Thoracic aorta (tissue), 2 donors: ENCODE measurements at regions not wholly inside any gene's neighbourhood (a gene's known extent, or its start where the extent isn't known, plus 50 kb on each side); places are given as distances from the start of the nearest gene placed in this dataset.
"Not testable (repeated sequence)": the region's sequence is repeated elsewhere in the genome, so short reads cannot be mapped to it uniquely, and the experiment has no call there.

Source experiments
- ATAC-seq: fragments of 150-250 bp; one replicate; pipeline ENCODE4 v1.8.0; 2017; ENCODE audit warnings: low read depth; ENCODE audit not compliant: insufficient number of reproducible peaks, low FRiP score
- DNase-seq: peaks from one replicate; pipeline ENCODE4 v3.0.0-alpha.2; 2020; ENCODE audit warnings: low spot score
- H3K27ac ChIP-seq, 2 donors: fragments of 200-600 bp; sonication (generic); 1 replicate in 1 of 2; 2 replicates in 1 of 2; pipeline ENCODE4 v1.5.1; 2016; ENCODE audit warnings: mild to moderate bottlenecking in 2 of 2, moderate library complexity in 2 of 2
- H3K27me3 ChIP-seq: fragments of 200-600 bp; sonication (generic); replicated peaks from 2 replicates; pipeline ENCODE4 v1.6.0; 2016; ENCODE audit warnings: mild to moderate bottlenecking; ENCODE audit not compliant: insufficient read depth
- H3K36me3 ChIP-seq: fragments of 200-600 bp; sonication (generic); one replicate; pipeline ENCODE4 v1.5.1; 2016
- H3K4me1 ChIP-seq, 2 donors: fragments of 200-600 bp; sonication (generic); 1 replicate in 1 of 2; 2 replicates in 1 of 2; pipeline versions ENCODE4 v1.5.1 to v1.6.0; 2016; ENCODE audit warnings: low read depth in 2 of 2, mild to moderate bottlenecking in 1 of 2; ENCODE audit not compliant: control insufficient read depth in 1 of 2
- H3K4me3 ChIP-seq: fragments of 200-600 bp; sonication (generic); 2 replicates; pipeline ENCODE4 v1.5.1; 2016; ENCODE audit warnings: mild to moderate bottlenecking
- H3K9me3 ChIP-seq: fragments of 200-600 bp; sonication (generic); 2 replicates; pipeline ENCODE4 v1.5.1; 2016
- TF ChIP-seq, protein P1 (sequence below): fragments of 200-600 bp; sonication (generic); IDR thresholded peaks from one replicate; pipeline ENCODE4 v1.5.1; 2019; ENCODE audit warnings: antibody characterized with exemption

- TF ChIP-seq, protein P1, sequence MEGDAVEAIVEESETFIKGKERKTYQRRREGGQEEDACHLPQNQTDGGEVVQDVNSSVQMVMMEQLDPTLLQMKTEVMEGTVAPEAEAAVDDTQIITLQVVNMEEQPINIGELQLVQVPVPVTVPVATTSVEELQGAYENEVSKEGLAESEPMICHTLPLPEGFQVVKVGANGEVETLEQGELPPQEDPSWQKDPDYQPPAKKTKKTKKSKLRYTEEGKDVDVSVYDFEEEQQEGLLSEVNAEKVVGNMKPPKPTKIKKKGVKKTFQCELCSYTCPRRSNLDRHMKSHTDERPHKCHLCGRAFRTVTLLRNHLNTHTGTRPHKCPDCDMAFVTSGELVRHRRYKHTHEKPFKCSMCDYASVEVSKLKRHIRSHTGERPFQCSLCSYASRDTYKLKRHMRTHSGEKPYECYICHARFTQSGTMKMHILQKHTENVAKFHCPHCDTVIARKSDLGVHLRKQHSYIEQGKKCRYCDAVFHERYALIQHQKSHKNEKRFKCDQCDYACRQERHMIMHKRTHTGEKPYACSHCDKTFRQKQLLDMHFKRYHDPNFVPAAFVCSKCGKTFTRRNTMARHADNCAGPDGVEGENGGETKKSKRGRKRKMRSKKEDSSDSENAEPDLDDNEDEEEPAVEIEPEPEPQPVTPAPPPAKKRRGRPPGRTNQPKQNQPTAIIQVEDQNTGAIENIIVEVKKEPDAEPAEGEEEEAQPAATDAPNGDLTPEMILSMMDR = no peak
- no peak for DNase-seq
These were observed 79.0 kb upstream of the CDH7 start for GRCh38 chr18:65671621-65672415.

GRCh38 chr18:65670145-65670544 is 80.7 kb upstream of the CDH7 start:
- DNase-seq, H3K36me3 ChIP-seq, H3K9me3 ChIP-seq, H3K4me3 ChIP-seq, ATAC-seq, H3K4me1 ChIP-seq, H3K27ac ChIP-seq, H3K27me3 ChIP-seq: not testable (repeated sequence)

More at GRCh38 chr18:65671621-65672415, 79.0 kb upstream of the CDH7 start:
- H3K27me3 ChIP-seq = no peaks in the 10 kb centered on the region
- no peak for ATAC-seq
- no peak overlapping the region for H3K27ac ChIP-seq
- H3K36me3 ChIP-seq = no peaks in the 10 kb centered on the region
- no peak overlapping the region for H3K4me3 ChIP-seq
- no peaks in the 10 kb centered on the region for H3K9me3 ChIP-seq
- H3K4me1 ChIP-seq = no peaks in the 10 kb centered on the region

GRCh38 chr18:65661391-65661790 is 89.4 kb upstream of the CDH7 start:
- no peaks in the 10 kb centered on the region for H3K9me3 ChIP-seq
- TF ChIP-seq, protein P1 = no peak
- no peak for ATAC-seq
- H3K4me1 ChIP-seq = no peaks in the 10 kb centered on the region
- H3K27me3 ChIP-seq = no peaks in the 10 kb centered on the region
- no peak for DNase-seq
- H3K36me3 ChIP-seq = no peaks in the 10 kb centered on the region
- no peak overlapping the region for H3K27ac ChIP-seq
- H3K4me3 ChIP-seq = no peak overlapping the region

GRCh38 chr18:65659912-65660311 is 90.9 kb upstream of the CDH7 start:
- no peaks in the 10 kb centered on the region for H3K9me3 ChIP-seq
- TF ChIP-seq, protein P1 = no peak
- H3K27me3 ChIP-seq = no peaks in the 10 kb centered on the region

GRCh38 chr18:65659312-65659711 is 91.5 kb upstream of the CDH7 start:
- Histone ChIP-seq H3K4me1 (no peaks in the 10 kb centered on the region), H3K27me3 (no peaks in the 10 kb centered on the region), H3K36me3 (no peaks in the 10 kb centered on the region), H3K9me3 (no peaks in the 10 kb centered on the region), H3K27ac (no peak overlapping the region), H3K4me3 (no peak overlapping the region)
- DNase-seq (no peak), ATAC-seq (no peak)
- TF ChIP-seq, protein P1 = no peak

More at GRCh38 chr18:65659912-65660311, 90.9 kb upstream of the CDH7 start:
- DNase-seq (no peak), ATAC-seq (no peak)
- H3K36me3 ChIP-seq = no peaks in the 10 kb centered on the region
- no peak overlapping the region for H3K4me3 ChIP-seq
- H3K4me1 ChIP-seq = no peaks in the 10 kb centered on the region
- H3K27ac ChIP-seq = no peak overlapping the region
